ENCODE measurements at regions not wholly inside any gene's neighbourhood (a gene's known extent, or its start where the extent isn't known, plus 50 kb on each side); places are given as distances from the start of the nearest gene placed in this dataset.

GRCh38 chr6:168822376-168822775 is 381.4 kb downstream of the SMOC2 start:
- TF ChIP-seq CTCF (IDR thresholded peaks at IDR 0.05) = no peak
- TF ChIP-seq POLR2A (IDR thresholded peaks at IDR 0.05) = no peak

Data from body of pancreas (tissue), 4 donors.